ENCODE measurements at regions not wholly inside any gene's neighbourhood (a gene's known extent, or its start where the extent isn't known, plus 50 kb on each side); places are given as distances from the start of the nearest gene placed in this dataset.

DNA sequence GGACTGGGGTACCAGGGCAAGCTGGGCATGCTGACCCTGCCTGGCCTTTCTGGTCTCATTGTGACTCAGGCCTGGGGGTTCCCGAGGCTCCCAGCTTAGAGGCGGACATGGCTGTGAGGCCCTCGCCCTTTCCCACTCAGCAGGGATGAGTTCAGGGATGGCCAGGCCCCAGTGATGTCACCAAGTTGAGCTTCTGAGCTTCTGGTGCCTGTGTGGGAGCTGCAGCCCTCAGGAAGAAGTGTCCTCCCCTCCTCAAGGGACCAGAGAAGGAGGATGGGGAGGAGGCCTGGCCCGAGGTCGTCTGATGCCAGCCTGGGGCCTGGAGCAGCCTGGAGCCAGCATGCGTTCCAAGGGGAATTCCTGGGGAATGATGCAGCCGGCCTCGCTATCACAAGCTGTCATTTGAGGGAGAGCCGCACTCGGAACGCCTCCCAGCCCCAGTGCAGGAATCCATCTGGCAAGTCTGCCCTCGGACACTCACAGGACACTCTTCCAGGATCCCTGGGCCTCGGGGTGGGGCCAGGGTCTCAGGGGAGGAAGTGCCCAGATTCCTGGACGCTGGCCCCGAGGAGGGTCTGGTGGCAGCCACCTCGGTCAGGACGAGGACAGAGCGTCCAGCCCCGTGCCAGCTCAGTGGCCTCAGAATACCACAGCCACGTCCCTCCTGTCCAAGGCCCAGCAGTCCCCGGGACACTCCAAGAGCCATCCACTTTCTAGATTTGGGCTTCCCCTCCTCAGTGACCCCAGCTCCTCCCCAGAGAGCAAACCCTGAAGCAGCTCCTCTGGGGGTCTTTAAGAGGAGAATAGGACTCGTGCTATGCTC, 61.2 kb upstream of the GPC1 start:
- Histone ChIP-seq H2AFZ (ENCODE audit: low read length) (no peak overlapping the region), H3K79me2 (ENCODE audit: low read length) (no peaks in the 10 kb centered on the region), H3K4me1 (ENCODE audit: low read length) (no peaks in the 10 kb centered on the region), H3K4me3 (ENCODE audit: low read length) (no peak overlapping the region), H3K4me2 (ENCODE audit: low read depth, low read length, poor library complexity, severe bottlenecking) (no peak overlapping the region), H3K27ac (ENCODE audit: low read length) (no peak overlapping the region), H3K9ac (ENCODE audit: low read length) (no peak overlapping the region), H3K9me2 (replicated peaks; ENCODE audit: insufficient read depth, low read length) (no peaks in the 10 kb centered on the region), H3K9me3 (ENCODE audit: low read length) (no peaks in the 10 kb centered on the region), H4K20me1 (ENCODE audit: insufficient read depth, low read depth, low read length) (no peaks in the 10 kb centered on the region), H3K36me3 (ENCODE audit: insufficient read depth, low read length) (no peaks in the 10 kb centered on the region), H3K27me3 (ENCODE audit: low read length) (no peaks in the 10 kb centered on the region)
- DNase-seq: no peak

DNA sequence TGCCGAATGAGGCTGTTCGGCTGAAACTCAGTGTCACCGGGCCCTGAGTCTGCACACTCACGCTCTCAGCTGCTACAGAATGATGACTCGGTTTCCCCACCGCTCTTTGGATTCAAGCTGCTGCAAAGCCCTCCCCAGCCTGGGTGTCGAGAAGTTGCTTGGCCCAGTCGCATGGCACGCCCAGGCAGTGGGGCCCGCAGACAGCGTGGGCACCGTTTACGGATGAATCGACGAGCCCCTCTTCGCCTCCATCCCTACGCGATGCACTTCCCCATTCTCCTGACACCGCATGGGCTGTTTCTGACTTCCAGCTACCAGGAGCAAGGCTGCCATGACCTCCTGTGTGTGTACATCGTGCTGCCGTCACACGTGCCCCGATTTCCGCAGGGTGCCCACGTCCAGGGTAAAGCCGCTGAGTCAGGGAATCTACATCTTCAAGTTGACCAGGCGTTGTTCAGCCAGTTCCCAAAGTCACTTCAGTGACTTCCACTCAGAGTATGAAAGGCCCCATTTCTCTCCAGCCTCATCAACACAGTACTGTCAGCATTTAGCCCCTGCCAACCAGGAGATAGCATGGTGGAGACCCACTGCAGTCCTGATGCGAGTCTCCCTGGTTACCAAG, 60.3 kb upstream of the GPC1 start:
- Histone ChIP-seq H3K27ac (ENCODE audit: low read length) (no peak overlapping the region), H3K79me2 (ENCODE audit: low read length) (no peaks in the 10 kb centered on the region), H2AFZ (ENCODE audit: low read length) (no peak overlapping the region), H3K36me3 (ENCODE audit: insufficient read depth, low read length) (no peaks in the 10 kb centered on the region), H3K4me1 (ENCODE audit: low read length) (no peaks in the 10 kb centered on the region), H4K20me1 (ENCODE audit: insufficient read depth, low read depth, low read length) (no peaks in the 10 kb centered on the region), H3K4me2 (ENCODE audit: low read depth, low read length, poor library complexity, severe bottlenecking) (no peak overlapping the region), H3K27me3 (ENCODE audit: low read length) (no peaks in the 10 kb centered on the region), H3K9ac (ENCODE audit: low read length) (no peak overlapping the region), H3K9me2 (replicated peaks; ENCODE audit: insufficient read depth, low read length) (no peaks in the 10 kb centered on the region), H3K4me3 (ENCODE audit: low read length) (no peak overlapping the region), H3K9me3 (ENCODE audit: low read length) (no peaks in the 10 kb centered on the region)
- DNase-seq: no peak

DNA sequence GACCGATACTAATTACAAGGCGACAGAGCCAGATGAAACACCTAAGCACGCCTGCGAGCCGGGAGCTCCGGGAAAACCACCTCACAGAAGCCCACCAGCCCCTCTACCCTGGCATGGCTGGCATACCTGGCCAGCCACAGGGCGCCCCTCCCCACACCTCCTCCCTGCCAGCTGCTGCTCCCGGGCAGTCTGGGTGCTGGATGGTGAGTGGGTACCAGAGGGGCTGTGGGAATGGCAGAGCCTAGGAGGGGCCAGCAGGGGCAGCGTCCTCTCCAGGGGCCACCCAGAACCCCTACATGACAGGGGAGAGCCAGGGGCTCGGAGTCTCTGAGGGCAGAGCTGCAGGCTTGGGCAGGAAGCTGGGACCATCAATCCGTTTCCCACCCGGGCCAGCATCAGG, 58.7 kb upstream of the GPC1 start:
- no peak for DNase-seq
- H3K4me1 ChIP-seq (ENCODE audit: low read length): no peaks in the 10 kb centered on the region
- H3K9me2 ChIP-seq (replicated peaks; ENCODE audit: insufficient read depth, low read length): no peaks in the 10 kb centered on the region
- no peak overlapping the region for H2AFZ ChIP-seq (ENCODE audit: low read length)
- no peak overlapping the region for H3K4me3 ChIP-seq (ENCODE audit: low read length)
- no peaks in the 10 kb centered on the region for H3K27me3 ChIP-seq (ENCODE audit: low read length)
- H3K9me3 ChIP-seq (ENCODE audit: low read length): no peaks in the 10 kb centered on the region
- H3K27ac ChIP-seq (ENCODE audit: low read length): no peak overlapping the region
- no peak overlapping the region for H3K4me2 ChIP-seq (ENCODE audit: low read depth, low read length, poor library complexity, severe bottlenecking)
- H3K79me2 ChIP-seq (ENCODE audit: low read length): no peaks in the 10 kb centered on the region
- H3K36me3 ChIP-seq (ENCODE audit: insufficient read depth, low read length): no peaks in the 10 kb centered on the region
- no peaks in the 10 kb centered on the region for H4K20me1 ChIP-seq (ENCODE audit: insufficient read depth, low read depth, low read length)
- H3K9ac ChIP-seq (ENCODE audit: low read length): no peak overlapping the region

DNA sequence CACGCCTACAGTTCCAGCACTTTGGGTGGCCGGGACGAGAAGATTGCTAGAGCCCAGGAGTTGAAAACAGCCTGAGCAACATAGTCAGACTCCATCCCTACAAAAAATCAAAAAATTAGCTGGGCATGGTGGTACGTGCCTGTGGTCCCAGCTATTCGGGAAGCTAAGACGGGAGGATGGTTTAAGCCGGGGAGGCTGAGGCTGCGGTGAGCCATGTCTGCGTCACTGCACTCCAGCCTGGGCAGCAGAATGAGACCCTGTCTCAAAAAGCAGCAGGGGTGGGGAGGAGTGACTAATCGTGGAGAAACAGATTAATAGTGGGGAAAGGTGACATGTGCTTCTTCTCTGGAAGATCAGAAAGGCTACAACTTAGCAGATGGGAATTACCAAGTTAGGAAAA, 58.1 kb upstream of the GPC1 start:
- H3K4me3 ChIP-seq (ENCODE audit: low read length): no peak overlapping the region
- no peaks in the 10 kb centered on the region for H3K36me3 ChIP-seq (ENCODE audit: insufficient read depth, low read length)
- H3K9me2 ChIP-seq (replicated peaks; ENCODE audit: insufficient read depth, low read length): no peaks in the 10 kb centered on the region
- H3K27ac ChIP-seq (ENCODE audit: low read length): no peak overlapping the region
- no peak overlapping the region for H3K4me2 ChIP-seq (ENCODE audit: low read depth, low read length, poor library complexity, severe bottlenecking)
- no peak for DNase-seq
- no peaks in the 10 kb centered on the region for H3K79me2 ChIP-seq (ENCODE audit: low read length)
- H4K20me1 ChIP-seq (ENCODE audit: insufficient read depth, low read depth, low read length): no peaks in the 10 kb centered on the region
- H3K4me1 ChIP-seq (ENCODE audit: low read length): no peaks in the 10 kb centered on the region
- no peak overlapping the region for H2AFZ ChIP-seq (ENCODE audit: low read length)
- no peaks in the 10 kb centered on the region for H3K27me3 ChIP-seq (ENCODE audit: low read length)
- no peaks in the 10 kb centered on the region for H3K9me3 ChIP-seq (ENCODE audit: low read length)
- H3K9ac ChIP-seq (ENCODE audit: low read length): no peak overlapping the region

DNA sequence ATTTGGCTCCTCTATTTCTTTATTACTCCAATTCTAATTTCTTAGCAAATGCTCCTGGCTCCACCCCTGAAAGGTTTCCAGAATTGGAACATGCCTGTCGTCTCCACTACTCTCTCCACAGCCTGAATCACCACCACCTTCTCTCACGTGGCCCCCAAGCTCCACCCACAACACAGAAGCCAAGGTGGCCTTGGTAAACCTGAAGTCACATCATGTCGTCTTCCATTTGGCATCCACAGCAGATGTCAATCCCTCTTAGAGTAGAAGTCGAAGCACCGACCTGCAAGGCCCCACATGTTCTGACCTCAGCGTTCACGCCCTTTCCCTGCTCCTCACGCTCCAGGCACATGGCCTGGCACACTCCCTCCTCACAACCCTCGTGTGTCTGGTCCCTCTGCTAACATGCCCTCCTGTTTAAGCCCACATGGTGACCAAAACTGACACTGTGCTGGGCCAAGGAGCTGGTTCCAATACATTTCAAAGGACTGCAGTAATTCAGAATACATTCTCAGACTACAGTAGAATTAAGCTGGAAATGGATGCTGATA, 56.3 kb upstream of the GPC1 start:
- Histone ChIP-seq H3K4me3 (ENCODE audit: low read length) (no peak overlapping the region), H3K27ac (ENCODE audit: low read length) (no peak overlapping the region), H3K9ac (ENCODE audit: low read length) (no peak overlapping the region)

DNA sequence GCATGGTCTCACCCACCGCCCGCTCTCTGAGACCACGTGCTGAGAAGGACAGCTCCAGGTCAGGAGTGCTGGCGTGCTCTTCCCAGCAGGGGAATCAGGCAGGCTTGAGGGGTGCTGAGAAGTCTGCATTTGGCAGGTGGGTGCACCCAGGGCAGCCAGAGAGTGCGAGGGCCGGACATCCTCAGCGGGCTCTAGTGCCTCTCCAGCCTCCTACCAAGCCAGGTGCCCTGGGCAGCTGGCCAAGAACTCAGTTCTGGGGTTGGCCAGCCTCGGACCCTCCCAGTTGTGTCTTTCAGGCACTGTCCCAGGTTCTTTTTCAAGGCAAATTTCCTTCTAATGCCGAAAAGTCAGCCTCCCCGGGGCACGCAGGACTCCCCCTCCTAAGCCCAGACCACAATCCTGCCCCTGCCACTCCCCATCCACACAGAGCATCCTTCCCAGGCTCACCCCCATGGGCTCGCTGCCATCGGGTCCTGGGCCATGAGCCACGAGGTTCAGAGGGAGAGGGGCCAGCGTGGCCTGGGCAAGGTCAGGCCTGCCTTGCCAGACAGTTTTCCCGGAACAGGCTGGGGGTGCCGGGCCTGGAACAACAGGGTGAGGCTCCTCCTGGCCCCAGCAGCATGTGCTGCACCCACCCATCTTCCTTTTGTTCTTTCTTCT, 52.2 kb upstream of the GPC1 start:
- no peak overlapping the region for H3K4me2 ChIP-seq (ENCODE audit: low read depth, low read length, poor library complexity, severe bottlenecking)
- no peak overlapping the region for H3K27ac ChIP-seq (ENCODE audit: low read length)
- no peak overlapping the region for H2AFZ ChIP-seq (ENCODE audit: low read length)
- no peaks in the 10 kb centered on the region for H3K9me3 ChIP-seq (ENCODE audit: low read length)
- no peaks in the 10 kb centered on the region for H4K20me1 ChIP-seq (ENCODE audit: insufficient read depth, low read depth, low read length)
- H3K9me2 ChIP-seq (replicated peaks; ENCODE audit: insufficient read depth, low read length): no peaks in the 10 kb centered on the region
- DNase-seq: no peak
- no peaks in the 10 kb centered on the region for H3K4me1 ChIP-seq (ENCODE audit: low read length)
- H3K4me3 ChIP-seq (ENCODE audit: low read length): no peak overlapping the region
- H3K36me3 ChIP-seq (ENCODE audit: insufficient read depth, low read length): no peaks in the 10 kb centered on the region
- no peaks in the 10 kb centered on the region for H3K79me2 ChIP-seq (ENCODE audit: low read length)
- H3K9ac ChIP-seq (ENCODE audit: low read length): no peak overlapping the region
- H3K27me3 ChIP-seq (ENCODE audit: low read length): no peaks in the 10 kb centered on the region

More for the DNA sequence above, 56.3 kb upstream of the GPC1 start:
- Histone ChIP-seq H4K20me1 (ENCODE audit: insufficient read depth, low read depth, low read length) (no peaks in the 10 kb centered on the region), H3K9me3 (ENCODE audit: low read length) (no peaks in the 10 kb centered on the region), H3K36me3 (ENCODE audit: insufficient read depth, low read length) (no peaks in the 10 kb centered on the region), H3K4me2 (ENCODE audit: low read depth, low read length, poor library complexity, severe bottlenecking) (no peak overlapping the region), H3K27me3 (ENCODE audit: low read length) (no peaks in the 10 kb centered on the region), H2AFZ (ENCODE audit: low read length) (no peak overlapping the region), H3K4me1 (ENCODE audit: low read length) (no peaks in the 10 kb centered on the region), H3K9me2 (replicated peaks; ENCODE audit: insufficient read depth, low read length) (no peaks in the 10 kb centered on the region), H3K79me2 (ENCODE audit: low read length) (no peaks in the 10 kb centered on the region)
- DNase-seq: no peak

DNA sequence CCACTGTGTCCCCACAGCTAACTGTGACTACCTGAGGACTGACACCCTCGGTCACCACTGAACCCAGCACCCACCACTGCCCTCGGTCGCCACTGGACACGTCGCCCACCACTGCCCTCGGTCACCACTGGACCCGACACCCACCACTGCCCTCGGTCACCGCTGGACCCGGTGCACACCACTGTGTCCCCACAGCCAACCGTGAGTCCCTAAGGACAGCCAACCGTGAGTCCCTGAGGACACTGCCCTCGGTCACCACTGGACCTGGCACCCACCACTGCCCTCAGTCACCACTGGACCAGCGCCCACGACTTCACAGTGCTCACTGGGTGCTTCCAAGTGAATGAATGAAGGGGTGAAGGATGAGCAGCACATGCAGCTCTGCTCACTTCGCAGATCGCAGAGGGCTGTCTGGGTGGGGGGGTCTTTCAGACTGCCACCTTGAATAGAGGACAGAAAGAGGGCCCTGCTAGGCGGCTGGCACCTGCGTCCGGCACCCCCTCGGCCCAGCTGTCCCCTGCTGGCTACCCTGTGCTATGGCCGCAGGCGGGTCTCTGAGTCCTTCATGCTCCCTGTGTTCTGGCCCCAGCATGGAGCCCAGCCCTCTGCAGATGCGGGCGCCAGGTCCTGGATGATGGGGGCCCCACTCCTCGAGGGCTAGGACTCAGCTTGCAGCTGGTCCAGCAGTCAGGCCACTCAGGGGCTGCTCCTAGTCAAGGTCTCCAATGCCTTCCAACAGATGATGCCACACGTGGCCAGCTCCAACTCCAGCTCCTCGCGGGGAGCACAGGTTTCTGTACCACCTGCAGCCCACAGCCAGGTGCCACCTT, 51.4 kb upstream of the GPC1 start:
- Histone ChIP-seq H3K4me1 (ENCODE audit: low read length) (no peaks in the 10 kb centered on the region), H4K20me1 (ENCODE audit: insufficient read depth, low read depth, low read length) (no peaks in the 10 kb centered on the region), H3K9ac (ENCODE audit: low read length) (no peak overlapping the region), H2AFZ (ENCODE audit: low read length) (no peak overlapping the region), H3K27me3 (ENCODE audit: low read length) (no peaks in the 10 kb centered on the region), H3K4me2 (ENCODE audit: low read depth, low read length, poor library complexity, severe bottlenecking) (no peak overlapping the region), H3K36me3 (ENCODE audit: insufficient read depth, low read length) (no peaks in the 10 kb centered on the region), H3K79me2 (ENCODE audit: low read length) (no peaks in the 10 kb centered on the region), H3K9me2 (replicated peaks; ENCODE audit: insufficient read depth, low read length) (no peaks in the 10 kb centered on the region), H3K27ac (ENCODE audit: low read length) (no peak overlapping the region), H3K4me3 (ENCODE audit: low read length) (no peak overlapping the region), H3K9me3 (ENCODE audit: low read length) (no peaks in the 10 kb centered on the region)
- DNase-seq: no peak
